ENCODE measurements at regions not wholly inside any gene's neighbourhood (a gene's known extent, or its start where the extent isn't known, plus 50 kb on each side); places are given as distances from the start of the nearest gene placed in this dataset.

DNA sequence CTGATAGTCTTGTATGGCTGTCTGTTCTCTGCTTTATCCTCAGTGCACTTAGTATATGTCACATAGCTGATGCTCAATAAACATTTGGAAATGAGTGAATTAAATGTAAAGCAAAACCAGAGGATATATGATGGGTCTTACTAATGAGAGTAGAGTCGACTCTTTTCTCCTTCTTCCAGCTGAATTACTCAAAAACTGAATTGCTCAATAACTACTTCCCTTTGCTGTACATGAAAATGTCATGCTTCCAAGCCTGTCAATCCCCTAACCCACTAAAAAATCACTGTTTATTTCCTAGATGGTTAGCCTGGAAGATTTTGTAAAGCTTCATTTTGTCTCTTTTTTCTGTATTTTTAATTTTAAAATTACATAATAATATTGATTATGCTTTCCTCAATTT is 88.0 kb downstream of the OR13A1 start:
- TF ChIP-seq, protein P1, sequence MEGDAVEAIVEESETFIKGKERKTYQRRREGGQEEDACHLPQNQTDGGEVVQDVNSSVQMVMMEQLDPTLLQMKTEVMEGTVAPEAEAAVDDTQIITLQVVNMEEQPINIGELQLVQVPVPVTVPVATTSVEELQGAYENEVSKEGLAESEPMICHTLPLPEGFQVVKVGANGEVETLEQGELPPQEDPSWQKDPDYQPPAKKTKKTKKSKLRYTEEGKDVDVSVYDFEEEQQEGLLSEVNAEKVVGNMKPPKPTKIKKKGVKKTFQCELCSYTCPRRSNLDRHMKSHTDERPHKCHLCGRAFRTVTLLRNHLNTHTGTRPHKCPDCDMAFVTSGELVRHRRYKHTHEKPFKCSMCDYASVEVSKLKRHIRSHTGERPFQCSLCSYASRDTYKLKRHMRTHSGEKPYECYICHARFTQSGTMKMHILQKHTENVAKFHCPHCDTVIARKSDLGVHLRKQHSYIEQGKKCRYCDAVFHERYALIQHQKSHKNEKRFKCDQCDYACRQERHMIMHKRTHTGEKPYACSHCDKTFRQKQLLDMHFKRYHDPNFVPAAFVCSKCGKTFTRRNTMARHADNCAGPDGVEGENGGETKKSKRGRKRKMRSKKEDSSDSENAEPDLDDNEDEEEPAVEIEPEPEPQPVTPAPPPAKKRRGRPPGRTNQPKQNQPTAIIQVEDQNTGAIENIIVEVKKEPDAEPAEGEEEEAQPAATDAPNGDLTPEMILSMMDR (IDR thresholded peaks at IDR 0.05), result no peak
- TF ChIP-seq EZH2phosphoT487 (IDR thresholded peaks at IDR 0.05) (no peak), EZH2 (IDR thresholded peaks at IDR 0.05) (no peak)

Data from neural progenitor cell (in vitro differentiated cells).